Liver (tissue), 8 donors: ENCODE measurements at regions not wholly inside any gene's neighbourhood (a gene's known extent, or its start where the extent isn't known, plus 50 kb on each side); places are given as distances from the start of the nearest gene placed in this dataset.

Experiments used
- DNase-seq: peaks from one replicate; pipeline ENCODE4 v3.0.0-alpha.2; 2017; ENCODE audit warnings: low spot score
- H3K27ac ChIP-seq, 2 donors: one replicate each; pipeline ENCODE4 v1.7.0; 2013; ENCODE audit warnings: inconsistent platforms in 2 of 2, low read length in 2 of 2, control low read depth in 1 of 2, low read depth in 1 of 2, mild to moderate bottlenecking in 1 of 2
- H3K27me3 ChIP-seq, 4 donors: one replicate each; pipeline versions ENCODE4 v1.6.1 to v1.7.0; 2013; ENCODE audit warnings: low read length in 3 of 4, inconsistent platforms in 1 of 4, mild to moderate bottlenecking in 1 of 4, moderate library complexity in 1 of 4; ENCODE audit not compliant: control insufficient read depth in 4 of 4, insufficient read depth in 4 of 4
- H3K36me3 ChIP-seq, 4 donors: one replicate each; pipeline versions ENCODE4 v1.6.1 to v1.7.0; 2013; ENCODE audit warnings: low read length in 3 of 4, mild to moderate bottlenecking in 3 of 4, low read depth in 1 of 4, moderate library complexity in 1 of 4; ENCODE audit not compliant: control insufficient read depth in 4 of 4, insufficient read depth in 3 of 4
- H3K4me1 ChIP-seq, 4 donors: one replicate each; pipeline versions ENCODE4 v1.6.1 to v1.7.0; 2013; ENCODE audit warnings: low read length in 3 of 4, mild to moderate bottlenecking in 3 of 4, moderate library complexity in 1 of 4; ENCODE audit not compliant: control insufficient read depth in 4 of 4, insufficient read depth in 4 of 4
- H3K4me3 ChIP-seq, 3 donors: one replicate each; pipeline versions ENCODE4 v1.6.1 to v1.7.0; 2013; ENCODE audit warnings: low read length in 3 of 3, control low read depth in 1 of 3, low read depth in 1 of 3, mild to moderate bottlenecking in 1 of 3
- H3K9ac ChIP-seq, 2 donors: one replicate each; pipeline ENCODE4 v1.7.0; 2013; ENCODE audit warnings: low read length in 2 of 2, mild to moderate bottlenecking in 2 of 2, moderate library complexity in 2 of 2, control low read depth in 1 of 2, low read depth in 1 of 2
- H3K9me3 ChIP-seq, 4 donors: one replicate each; pipeline versions ENCODE4 v1.6.1 to v1.7.0; 2013; ENCODE audit warnings: low read length in 3 of 4; ENCODE audit not compliant: control insufficient read depth in 4 of 4
- EGR1 ChIP-seq, 2 donors: IDR thresholded peaks; 2 replicates each; pipeline ENCODE4 v1.6.1; 2016 to 2018; ENCODE audit warnings: antibody characterized with exemption in 2 of 2, low read depth in 2 of 2
- FOXA1 ChIP-seq: IDR thresholded peaks from 2 replicates; pipeline ENCODE4 v1.6.1; 2016; ENCODE audit warnings: antibody characterized with exemption
- FOXA2 ChIP-seq: IDR thresholded peaks from 2 replicates; pipeline ENCODE4 v1.6.1; 2016; ENCODE audit warnings: antibody characterized with exemption
- GABPA ChIP-seq, 2 donors: IDR thresholded peaks in 1 of 2; conservative IDR thresholded peaks in 1 of 2; 2 replicates each; pipeline ENCODE4 v1.6.1; 2016; ENCODE audit warnings: antibody characterized with exemption in 2 of 2, mild to moderate bottlenecking in 1 of 2, moderate library complexity in 1 of 2
- HNF4A ChIP-seq, 2 donors: conservative IDR thresholded peaks; 2 replicates each; pipeline ENCODE4 v1.6.1; 2016; ENCODE audit warnings: antibody characterized with exemption in 2 of 2, mild to moderate bottlenecking in 2 of 2
- JUND ChIP-seq, 2 donors: IDR thresholded peaks; 2 replicates each; pipeline ENCODE4 v1.6.1; 2016; ENCODE audit warnings: antibody characterized with exemption in 2 of 2
- NR2F2 ChIP-seq: IDR thresholded peaks from 2 replicates; pipeline ENCODE4 v1.6.1; 2016; ENCODE audit warnings: antibody characterized with exemption
- RAD21 ChIP-seq, 2 donors: IDR thresholded peaks; 2 replicates each; pipeline ENCODE4 v1.6.1; 2016; ENCODE audit warnings: antibody characterized with exemption in 2 of 2, mild to moderate bottlenecking in 2 of 2
- RXRA ChIP-seq, 2 donors: IDR thresholded peaks; 2 replicates each; pipeline ENCODE4 v1.6.1; 2017 to 2018; ENCODE audit warnings: antibody characterized with exemption in 2 of 2, mild to moderate bottlenecking in 1 of 2
- SP1 ChIP-seq: IDR thresholded peaks from 2 replicates; pipeline ENCODE4 v1.6.1; 2018; ENCODE audit warnings: antibody characterized with exemption, mild to moderate bottlenecking
- TAF1 ChIP-seq: conservative IDR thresholded peaks from 2 replicates; pipeline ENCODE4 v1.6.1; 2016; ENCODE audit warnings: antibody characterized with exemption, mild to moderate bottlenecking
- YY1 ChIP-seq: IDR thresholded peaks from 2 replicates; pipeline ENCODE4 v1.6.1; 2016; ENCODE audit warnings: antibody characterized with exemption, mild to moderate bottlenecking
- WGBS: extraction: QIAGEN DNeasy Blood & Tissue Kit; methylation state at CpG from one replicate; pipeline ENCODE4 v1.1.7; 2013; 5-methylcytosine and 5-hydroxymethylcytosine counted together
- TF ChIP-seq, protein P1 (sequence below): IDR thresholded peaks from 2 replicates; pipeline ENCODE4 v1.6.1; 2016; ENCODE audit warnings: antibody characterized with exemption
- TF ChIP-seq, protein P2 (sequence below): IDR thresholded peaks from 2 replicates; pipeline ENCODE4 v1.6.1; 2016; ENCODE audit warnings: antibody characterized with exemption
- TF ChIP-seq, protein P3 (sequence below): IDR thresholded peaks from 2 replicates; pipeline ENCODE4 v1.6.1; 2016; ENCODE audit warnings: antibody characterized with exemption
- TF ChIP-seq, protein P4 (sequence below): fragments of 150-350 bp; IDR thresholded peaks from 2 replicates; pipeline ENCODE4 v1.5.1; 2017; ENCODE audit warnings: improper control_type of control experiment, low read depth, low read length; ENCODE audit not compliant: missing input control
- TF ChIP-seq, protein P5 (sequence below): IDR thresholded peaks from 2 replicates; pipeline ENCODE4 v1.6.1; 2016; ENCODE audit warnings: antibody characterized with exemption, mild to moderate bottlenecking
- donor health status: healthy.
- donor health status: healthy.
- donor health status: healthy.
- donor health status: healthy.
- donor health status: healthy.

DNA sequence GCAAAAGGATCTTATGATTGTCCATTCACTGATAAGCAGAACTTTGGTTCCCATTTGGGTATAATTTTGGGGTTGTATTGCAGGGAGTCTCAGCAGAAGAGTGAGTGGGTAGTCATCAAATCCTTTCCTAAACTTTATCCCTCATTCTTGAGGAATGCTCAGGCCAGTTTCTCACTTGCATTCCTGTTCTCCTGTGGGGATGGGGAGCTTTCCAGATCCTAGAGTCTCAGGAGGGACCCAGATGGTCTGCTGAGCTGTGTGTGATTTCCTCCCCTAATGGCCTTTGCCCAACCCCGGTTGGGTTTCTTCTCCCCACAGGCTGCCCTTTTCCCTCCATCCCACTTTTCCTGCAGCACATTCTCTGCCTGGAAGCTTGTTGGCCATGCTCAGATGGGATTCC is 79.9 kb downstream of the MIAT start:
- no peaks in the 10 kb centered on the region for H3K9me3 ChIP-seq
- no peak overlapping the region for H3K27ac ChIP-seq
- DNase-seq: no peak
- H3K4me3 ChIP-seq: no peak overlapping the region
- peaks cover 0 to 2% (median 0%) of the 10 kb centered on the region in 4 donors for H3K36me3 ChIP-seq
- TF ChIP-seq RAD21 (IDR thresholded peaks at IDR 0.05) (no peak), YY1 (no peak), NR2F2 (no peak), HNF4A (conservative IDR thresholded peaks at IDR 0.05) (no peak)
- TF ChIP-seq, protein P1, sequence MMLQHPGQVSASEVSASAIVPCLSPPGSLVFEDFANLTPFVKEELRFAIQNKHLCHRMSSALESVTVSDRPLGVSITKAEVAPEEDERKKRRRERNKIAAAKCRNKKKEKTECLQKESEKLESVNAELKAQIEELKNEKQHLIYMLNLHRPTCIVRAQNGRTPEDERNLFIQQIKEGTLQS: no peak
- TF ChIP-seq, protein P2, sequence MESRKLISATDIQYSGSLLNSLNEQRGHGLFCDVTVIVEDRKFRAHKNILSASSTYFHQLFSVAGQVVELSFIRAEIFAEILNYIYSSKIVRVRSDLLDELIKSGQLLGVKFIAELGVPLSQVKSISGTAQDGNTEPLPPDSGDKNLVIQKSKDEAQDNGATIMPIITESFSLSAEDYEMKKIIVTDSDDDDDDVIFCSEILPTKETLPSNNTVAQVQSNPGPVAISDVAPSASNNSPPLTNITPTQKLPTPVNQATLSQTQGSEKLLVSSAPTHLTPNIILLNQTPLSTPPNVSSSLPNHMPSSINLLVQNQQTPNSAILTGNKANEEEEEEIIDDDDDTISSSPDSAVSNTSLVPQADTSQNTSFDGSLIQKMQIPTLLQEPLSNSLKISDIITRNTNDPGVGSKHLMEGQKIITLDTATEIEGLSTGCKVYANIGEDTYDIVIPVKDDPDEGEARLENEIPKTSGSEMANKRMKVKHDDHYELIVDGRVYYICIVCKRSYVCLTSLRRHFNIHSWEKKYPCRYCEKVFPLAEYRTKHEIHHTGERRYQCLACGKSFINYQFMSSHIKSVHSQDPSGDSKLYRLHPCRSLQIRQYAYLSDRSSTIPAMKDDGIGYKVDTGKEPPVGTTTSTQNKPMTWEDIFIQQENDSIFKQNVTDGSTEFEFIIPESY: no peak
- H3K9ac ChIP-seq: no peak overlapping the region
- no peaks in the 10 kb centered on the region for H3K27me3 ChIP-seq
- H3K4me1 ChIP-seq: no peaks in the 10 kb centered on the region
- WGBS: 100% methylated on average over 1 of the region's 1 CpG

DNA sequence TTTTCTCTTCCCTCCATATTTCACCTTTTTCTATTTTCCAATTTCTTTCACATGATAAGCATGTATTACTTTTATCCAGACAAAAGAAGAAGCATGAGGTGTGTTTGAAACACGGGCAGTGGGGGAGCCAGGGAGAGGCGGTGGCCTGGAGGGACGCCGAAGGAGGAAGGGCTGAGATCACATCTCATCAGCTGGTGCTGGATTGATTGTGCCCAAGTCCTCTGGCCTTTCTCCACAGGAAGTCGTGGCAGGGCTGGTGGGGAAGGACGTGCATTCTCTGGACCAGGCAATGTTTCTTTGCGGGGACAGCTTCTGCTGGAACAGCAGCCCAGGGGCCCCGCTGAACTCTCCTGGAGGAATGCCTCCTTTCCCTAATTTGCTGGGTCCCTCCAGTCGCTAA is 82.9 kb downstream of the MIAT start:
- no peaks in the 10 kb centered on the region for H3K4me1 ChIP-seq
- H3K9ac ChIP-seq: no peak overlapping the region
- TF ChIP-seq FOXA1 (no peak), YY1 (no peak), NR2F2 (no peak)
- TF ChIP-seq, protein P3, sequence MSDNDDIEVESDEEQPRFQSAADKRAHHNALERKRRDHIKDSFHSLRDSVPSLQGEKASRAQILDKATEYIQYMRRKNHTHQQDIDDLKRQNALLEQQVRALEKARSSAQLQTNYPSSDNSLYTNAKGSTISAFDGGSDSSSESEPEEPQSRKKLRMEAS: no peak
- TF ChIP-seq, protein P4, sequence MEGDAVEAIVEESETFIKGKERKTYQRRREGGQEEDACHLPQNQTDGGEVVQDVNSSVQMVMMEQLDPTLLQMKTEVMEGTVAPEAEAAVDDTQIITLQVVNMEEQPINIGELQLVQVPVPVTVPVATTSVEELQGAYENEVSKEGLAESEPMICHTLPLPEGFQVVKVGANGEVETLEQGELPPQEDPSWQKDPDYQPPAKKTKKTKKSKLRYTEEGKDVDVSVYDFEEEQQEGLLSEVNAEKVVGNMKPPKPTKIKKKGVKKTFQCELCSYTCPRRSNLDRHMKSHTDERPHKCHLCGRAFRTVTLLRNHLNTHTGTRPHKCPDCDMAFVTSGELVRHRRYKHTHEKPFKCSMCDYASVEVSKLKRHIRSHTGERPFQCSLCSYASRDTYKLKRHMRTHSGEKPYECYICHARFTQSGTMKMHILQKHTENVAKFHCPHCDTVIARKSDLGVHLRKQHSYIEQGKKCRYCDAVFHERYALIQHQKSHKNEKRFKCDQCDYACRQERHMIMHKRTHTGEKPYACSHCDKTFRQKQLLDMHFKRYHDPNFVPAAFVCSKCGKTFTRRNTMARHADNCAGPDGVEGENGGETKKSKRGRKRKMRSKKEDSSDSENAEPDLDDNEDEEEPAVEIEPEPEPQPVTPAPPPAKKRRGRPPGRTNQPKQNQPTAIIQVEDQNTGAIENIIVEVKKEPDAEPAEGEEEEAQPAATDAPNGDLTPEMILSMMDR: no peak
- TF ChIP-seq, protein P2: no peak
- no peak for DNase-seq
- WGBS: 72% methylated on average over 9 of the region's 9 CpGs
- peaks cover 0 to 2% (median 0%) of the 10 kb centered on the region in 4 donors for H3K36me3 ChIP-seq
- no peak overlapping the region for H3K27ac ChIP-seq
- H3K9me3 ChIP-seq: no peaks in the 10 kb centered on the region
- no peak overlapping the region for H3K4me3 ChIP-seq
- H3K27me3 ChIP-seq: no peaks in the 10 kb centered on the region

DNA sequence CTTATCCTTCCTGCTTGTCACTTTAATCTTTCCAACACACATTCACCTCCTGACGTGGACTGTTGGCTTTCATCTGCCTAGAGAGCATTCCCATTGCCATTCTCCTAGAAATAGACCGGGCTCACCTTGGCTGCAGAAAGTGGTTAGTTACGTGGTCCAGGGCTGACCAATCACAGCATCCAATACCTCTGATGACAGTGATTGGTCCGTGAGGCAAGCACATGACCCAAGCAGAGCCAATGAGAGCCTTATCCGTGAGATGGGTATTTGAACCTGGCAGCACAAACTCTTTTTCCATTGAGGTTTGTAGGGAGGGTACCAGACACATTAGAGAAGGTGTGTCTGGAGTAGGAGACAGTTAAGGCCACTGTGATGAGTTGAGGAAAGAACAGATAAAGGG is 85.8 kb downstream of the MIAT start:
- Histone ChIP-seq H3K27ac (no peak overlapping the region), H3K36me3 (peaks cover 0 to 2% (median 0%) of the 10 kb centered on the region in 4 donors), H3K4me1 (no peaks in the 10 kb centered on the region), H3K9ac (no peak overlapping the region), H3K9me3 (no peaks in the 10 kb centered on the region), H3K4me3 (no peak overlapping the region), H3K27me3 (no peaks in the 10 kb centered on the region)
- WGBS: 95% methylated on average over 5 of the region's 5 CpGs
- DNase-seq: no peak
- TF ChIP-seq HNF4A (conservative IDR thresholded peaks at IDR 0.05) (no peak), RAD21 (IDR thresholded peaks at IDR 0.05) (no peak), GABPA (IDR thresholded peaks at IDR 0.05 in 1 of 2, conservative IDR thresholded peaks at IDR 0.05 in 1 of 2) (no peak), NR2F2 (no peak), SP1 (no peak), FOXA1 (no peak), EGR1 (IDR thresholded peaks at IDR 0.05; ENCODE audit: low read depth in 2 of 2) (no peak), TAF1 (no peak), RXRA (IDR thresholded peaks at IDR 0.05) (no peak), YY1 (no peak), FOXA2 (no peak), JUND (IDR thresholded peaks at IDR 0.05) (no peak)
- TF ChIP-seq, protein P3: no peak
- TF ChIP-seq, protein P5, sequence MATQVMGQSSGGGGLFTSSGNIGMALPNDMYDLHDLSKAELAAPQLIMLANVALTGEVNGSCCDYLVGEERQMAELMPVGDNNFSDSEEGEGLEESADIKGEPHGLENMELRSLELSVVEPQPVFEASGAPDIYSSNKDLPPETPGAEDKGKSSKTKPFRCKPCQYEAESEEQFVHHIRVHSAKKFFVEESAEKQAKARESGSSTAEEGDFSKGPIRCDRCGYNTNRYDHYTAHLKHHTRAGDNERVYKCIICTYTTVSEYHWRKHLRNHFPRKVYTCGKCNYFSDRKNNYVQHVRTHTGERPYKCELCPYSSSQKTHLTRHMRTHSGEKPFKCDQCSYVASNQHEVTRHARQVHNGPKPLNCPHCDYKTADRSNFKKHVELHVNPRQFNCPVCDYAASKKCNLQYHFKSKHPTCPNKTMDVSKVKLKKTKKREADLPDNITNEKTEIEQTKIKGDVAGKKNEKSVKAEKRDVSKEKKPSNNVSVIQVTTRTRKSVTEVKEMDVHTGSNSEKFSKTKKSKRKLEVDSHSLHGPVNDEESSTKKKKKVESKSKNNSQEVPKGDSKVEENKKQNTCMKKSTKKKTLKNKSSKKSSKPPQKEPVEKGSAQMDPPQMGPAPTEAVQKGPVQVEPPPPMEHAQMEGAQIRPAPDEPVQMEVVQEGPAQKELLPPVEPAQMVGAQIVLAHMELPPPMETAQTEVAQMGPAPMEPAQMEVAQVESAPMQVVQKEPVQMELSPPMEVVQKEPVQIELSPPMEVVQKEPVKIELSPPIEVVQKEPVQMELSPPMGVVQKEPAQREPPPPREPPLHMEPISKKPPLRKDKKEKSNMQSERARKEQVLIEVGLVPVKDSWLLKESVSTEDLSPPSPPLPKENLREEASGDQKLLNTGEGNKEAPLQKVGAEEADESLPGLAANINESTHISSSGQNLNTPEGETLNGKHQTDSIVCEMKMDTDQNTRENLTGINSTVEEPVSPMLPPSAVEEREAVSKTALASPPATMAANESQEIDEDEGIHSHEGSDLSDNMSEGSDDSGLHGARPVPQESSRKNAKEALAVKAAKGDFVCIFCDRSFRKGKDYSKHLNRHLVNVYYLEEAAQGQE: no peak
- TF ChIP-seq, protein P1: no peak
